A549 (cell line): ENCODE measurements at regions not wholly inside any gene's neighbourhood (a gene's known extent, or its start where the extent isn't known, plus 50 kb on each side); places are given as distances from the start of the nearest gene placed in this dataset.

Experiments used
- CBX2 ChIP-seq: fragments of 200-600 bp; sonication (generic); IDR thresholded peaks from 2 replicates; pipeline ENCODE4 v1.6.1; 2016; ENCODE audit warnings: low read depth, mild to moderate bottlenecking, borderline replicate concordance
- CEBPB ChIP-seq, 2 experiments: fragments of >200 bp in 1 of 2; sonication (Bioruptor Twin) in 1 of 2; formaldehyde crosslinking in 1 of 2; IDR thresholded peaks; 2 replicates each; pipeline ENCODE4 v1.6.1; 2012 to 2016
- CTCF ChIP-seq: fragments of >200 bp; sonication (Bioruptor Twin); formaldehyde crosslinking; IDR thresholded peaks from 3 replicates; pipeline ENCODE4 v1.5.1; 2016
- ELK1 ChIP-seq: fragments of 150-350 bp; IDR thresholded peaks from 2 replicates; pipeline ENCODE4 v1.6.1; 2014; ENCODE audit warnings: low read depth, mild to moderate bottlenecking, low read length
- EP300 ChIP-seq, 2 experiments: fragments of >200 bp; sonication (Bioruptor Twin); formaldehyde crosslinking; IDR thresholded peaks; 2 replicates in 1 of 2; 3 replicates in 1 of 2; pipeline ENCODE4 v1.6.1; 2016 to 2017
- HDAC2 ChIP-seq: fragments of 200-600 bp; sonication (generic); IDR thresholded peaks from 2 replicates; pipeline ENCODE4 v1.6.1; 2016
- JUNB ChIP-seq: fragments of >200 bp; sonication (Bioruptor Twin); formaldehyde crosslinking; IDR thresholded peaks from 2 replicates; pipeline ENCODE4 v1.6.1; 2016
- KDM1A ChIP-seq: fragments of 200-600 bp; sonication (generic); IDR thresholded peaks from 2 replicates; pipeline ENCODE4 v1.6.1; 2016; ENCODE audit warnings: low read depth, mild to moderate bottlenecking
- NR3C1 ChIP-seq: fragments of >200 bp; sonication (Bioruptor Twin); formaldehyde crosslinking; IDR thresholded peaks from 3 replicates; pipeline ENCODE4 v1.6.1; 2017
- POLR2A ChIP-seq: IDR thresholded peaks from 2 replicates; pipeline ENCODE4 v1.6.1; 2012; ENCODE audit warnings: mild to moderate bottlenecking, low read length
- RNF2 ChIP-seq: fragments of 200-600 bp; sonication (generic); IDR thresholded peaks from 2 replicates; pipeline ENCODE4 v1.6.1; 2016; ENCODE audit warnings: low read depth, mild to moderate bottlenecking, antibody characterized with exemption, moderate library complexity, borderline replicate concordance
- USF2 ChIP-seq: fragments of 450-650 bp; IDR thresholded peaks from 2 replicates; pipeline ENCODE4 v1.6.1; 2014; ENCODE audit warnings: antibody characterized with exemption
- TF ChIP-seq, protein P1 (sequence below): IDR thresholded peaks from 2 replicates; pipeline ENCODE4 v1.6.1; 2012

GRCh38 chrX:30939928-30940327, 50.9 kb upstream of the TAB3 start:
- TF ChIP-seq CTCF (no peak), EP300 (IDR thresholded peaks at IDR 0.05) (no peak), POLR2A (no peak), HDAC2 (no peak), JUNB (no peak), KDM1A (no peak), USF2 (no peak), CEBPB (IDR thresholded peaks at IDR 0.05) (no peak), RNF2 (no peak), NR3C1 (no peak), CBX2 (no peak), ELK1 (no peak)
- TF ChIP-seq, protein P1, sequence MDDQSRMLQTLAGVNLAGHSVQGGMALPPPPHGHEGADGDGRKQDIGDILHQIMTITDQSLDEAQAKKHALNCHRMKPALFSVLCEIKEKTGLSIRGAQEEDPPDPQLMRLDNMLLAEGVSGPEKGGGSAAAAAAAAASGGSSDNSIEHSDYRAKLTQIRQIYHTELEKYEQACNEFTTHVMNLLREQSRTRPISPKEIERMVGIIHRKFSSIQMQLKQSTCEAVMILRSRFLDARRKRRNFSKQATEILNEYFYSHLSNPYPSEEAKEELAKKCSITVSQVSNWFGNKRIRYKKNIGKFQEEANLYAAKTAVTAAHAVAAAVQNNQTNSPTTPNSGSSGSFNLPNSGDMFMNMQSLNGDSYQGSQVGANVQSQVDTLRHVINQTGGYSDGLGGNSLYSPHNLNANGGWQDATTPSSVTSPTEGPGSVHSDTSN, result no peak
